Activated CD4-positive, alpha-beta T cell treated with anti-CD3 and anti-CD28 coated beads for 24 hours (primary cell): ENCODE measurements at regions not wholly inside any gene's neighbourhood (a gene's known extent, or its start where the extent isn't known, plus 50 kb on each side); places are given as distances from the start of the nearest gene placed in this dataset.
"Not testable (repeated sequence)": the region's sequence is repeated elsewhere in the genome, so short reads cannot be mapped to it uniquely, and the experiment has no call there.

ENCODE experiments used
- DNase-seq, 2 donors: peaks; one replicate each; pipeline ENCODE4 v3.0.0-alpha.2; 2020; ENCODE audit warnings: low read depth in 2 of 2

GRCh38 chr2:11072550-11072949 is 82.7 kb upstream of the SLC66A3 start:
- DNase-seq = no peak

DNA sequence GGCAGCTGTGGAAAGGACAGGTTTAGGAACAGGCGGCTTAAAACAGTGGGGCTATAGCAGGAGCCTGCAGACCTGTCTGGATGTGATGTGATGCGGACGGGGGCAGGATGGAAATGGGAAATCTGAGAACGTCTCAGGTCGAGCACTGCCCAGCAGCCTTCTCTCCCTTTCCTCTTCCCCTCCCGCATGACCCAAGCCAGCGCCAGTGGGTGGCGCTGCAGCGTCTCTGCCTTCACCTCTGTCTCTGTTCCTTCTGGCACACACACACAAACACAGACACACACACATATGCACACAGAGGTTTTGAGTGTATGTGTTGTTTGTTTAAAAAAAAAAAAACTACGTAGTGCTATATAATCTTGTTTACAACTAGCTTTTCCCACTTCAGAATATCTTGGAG is 82.0 kb upstream of the SLC66A3 start:
- DNase-seq = no peak

GRCh38 chr2:11073776-11074175 is 81.5 kb upstream of the SLC66A3 start:
- DNase-seq = no peak

- DNase-seq = no peak
Observed at GRCh38 chr2:11074246-11074820, 80.9 kb upstream of the SLC66A3 start.

- DNase-seq = no peak
Observed at GRCh38 chr2:11075221-11075620, 80.0 kb upstream of the SLC66A3 start.

DNA sequence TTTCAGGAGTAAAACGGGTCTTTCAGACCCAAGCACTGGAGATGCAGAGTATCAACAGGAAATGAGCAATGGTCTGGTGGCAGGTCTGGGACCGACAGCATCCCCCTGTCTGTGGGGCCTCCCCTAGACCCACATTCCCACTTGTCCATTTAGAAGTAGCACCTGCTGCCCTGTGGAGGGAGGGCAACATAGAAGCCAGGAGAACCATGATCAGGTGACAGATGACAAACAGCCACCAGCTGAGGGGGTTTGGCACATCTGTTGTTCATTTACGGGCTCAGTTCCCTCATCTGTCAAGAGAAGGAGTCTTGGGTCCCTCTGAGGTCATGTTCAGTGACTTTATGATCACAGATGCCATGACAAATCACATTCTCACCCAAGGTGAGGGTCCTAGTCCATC is 77.9 kb upstream of the SLC66A3 start:
- DNase-seq = no peak

- DNase-seq = no peak
Observed at GRCh38 chr2:11079136-11079824, 76.0 kb upstream of the SLC66A3 start.

- DNase-seq = no peak
Observed at GRCh38 chr2:11080253-11081115, 74.8 kb upstream of the SLC66A3 start.

- DNase-seq = no peak
Observed at GRCh38 chr2:11082880-11083279, 72.4 kb upstream of the SLC66A3 start.

DNA sequence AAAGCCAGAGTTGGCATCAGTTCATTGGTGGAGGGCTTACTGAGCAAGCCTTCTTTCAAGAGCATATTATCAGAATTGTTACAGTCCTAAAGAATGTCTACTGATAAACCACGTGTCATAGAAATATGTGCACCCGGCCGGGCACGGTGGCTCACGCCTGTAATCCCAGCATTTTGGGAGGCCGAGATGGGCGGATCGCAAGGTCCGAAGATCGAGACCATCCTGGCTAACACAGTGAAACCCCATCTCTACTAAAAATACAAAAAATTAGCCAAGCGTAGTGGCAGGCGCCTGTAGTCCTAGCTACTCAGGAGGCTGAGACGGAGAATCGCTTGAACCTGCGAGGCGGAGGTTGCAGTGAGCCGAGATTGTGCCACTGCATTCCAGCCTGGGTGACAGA is 66.4 kb upstream of the SLC66A3 start:
- DNase-seq = not testable (repeated sequence)

DNA sequence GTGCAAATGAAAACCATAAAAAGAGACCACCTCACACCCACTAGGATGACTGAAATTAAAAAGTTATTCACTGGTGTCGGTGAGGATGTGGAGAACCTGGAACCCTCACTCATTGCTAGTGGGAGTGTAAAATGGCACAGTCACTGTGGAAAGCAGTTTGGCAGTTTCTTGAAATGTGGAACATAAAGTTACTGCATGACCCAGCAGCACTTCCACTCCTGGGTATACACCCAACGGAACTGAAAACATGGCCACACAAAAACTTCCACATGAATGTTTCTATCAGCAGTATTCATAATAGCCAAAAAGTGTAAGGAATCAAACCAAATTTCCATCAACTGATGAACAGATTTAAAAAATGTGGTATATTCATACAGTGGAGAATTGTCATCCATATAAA is 65.1 kb upstream of the SLC66A3 start:
- no peak for DNase-seq

DNA sequence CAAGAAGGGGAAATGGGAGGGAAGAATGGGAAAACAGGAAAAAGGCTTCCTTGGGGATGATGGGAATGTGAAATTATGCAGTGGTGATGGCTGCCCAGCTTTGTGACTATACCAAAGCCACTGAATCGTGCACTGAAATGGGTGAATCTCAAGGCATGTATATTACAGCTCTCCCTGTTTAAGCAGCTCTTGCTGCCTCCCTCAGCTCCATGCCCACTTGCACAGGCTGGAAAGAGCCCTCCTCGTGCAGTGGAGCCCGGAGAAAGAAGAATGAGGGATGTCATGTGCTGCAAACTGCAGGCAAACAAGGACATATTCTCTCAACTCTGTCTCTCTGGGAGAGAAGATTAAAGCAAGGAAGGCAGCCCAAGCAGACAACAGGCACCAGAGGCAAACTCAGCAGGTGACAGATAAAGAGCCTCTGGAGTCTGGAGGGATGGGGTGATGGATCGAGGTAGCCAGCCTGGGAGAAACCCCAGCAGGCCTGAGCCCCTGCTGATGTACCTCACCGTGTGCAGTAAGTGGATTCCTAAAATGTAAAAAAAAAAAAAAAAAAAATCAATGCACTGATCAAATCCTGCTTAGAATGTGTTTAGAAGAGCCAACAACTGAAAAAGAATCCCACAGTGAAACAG is 62.4 kb upstream of the SLC66A3 start:
- no peak for DNase-seq

DNA sequence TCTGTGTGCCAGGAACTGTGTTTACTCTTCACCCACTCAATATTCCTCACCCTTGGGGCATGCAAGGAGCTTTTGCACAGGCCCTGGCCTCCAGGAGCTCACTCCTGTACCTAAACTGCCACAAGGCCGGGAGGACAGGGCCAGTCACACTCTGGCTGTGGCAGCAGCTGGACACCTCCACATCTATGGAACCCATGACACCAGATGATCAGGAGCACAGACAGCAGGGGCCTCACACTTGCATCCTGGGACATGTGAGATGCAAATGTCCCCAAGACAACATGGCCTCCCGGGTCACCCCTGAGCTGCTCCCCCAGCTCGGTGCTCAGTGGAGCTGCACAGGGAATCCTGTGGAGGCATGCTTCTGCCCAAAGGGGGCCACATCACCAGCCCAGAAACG is 61.8 kb upstream of the SLC66A3 start:
- no peak for DNase-seq

- no peak for DNase-seq
Observed at GRCh38 chr2:11094021-11094810, 61.1 kb upstream of the SLC66A3 start.

DNA sequence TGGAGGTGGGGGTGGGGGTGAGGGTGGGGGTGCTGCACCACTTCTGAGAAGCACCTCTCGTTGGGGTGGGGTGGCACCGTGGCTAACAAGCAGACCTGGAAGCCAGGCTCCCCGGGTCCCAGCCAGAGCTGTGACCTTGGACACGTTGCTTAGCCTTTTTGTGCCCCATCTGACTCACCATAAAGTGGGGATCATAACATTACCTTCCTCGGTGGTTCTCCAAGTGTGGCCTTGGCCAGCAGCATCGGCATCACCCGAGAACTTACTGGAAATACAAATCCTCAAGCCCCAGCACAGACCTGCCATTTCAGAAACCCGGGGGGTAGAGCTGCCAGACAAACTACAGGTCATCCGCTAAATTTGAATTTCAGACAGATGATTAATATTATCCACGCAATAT is 58.7 kb upstream of the SLC66A3 start:
- no peak for DNase-seq

GRCh38 chr2:11097038-11097720 is 58.1 kb upstream of the SLC66A3 start:
- no peak for DNase-seq

DNA sequence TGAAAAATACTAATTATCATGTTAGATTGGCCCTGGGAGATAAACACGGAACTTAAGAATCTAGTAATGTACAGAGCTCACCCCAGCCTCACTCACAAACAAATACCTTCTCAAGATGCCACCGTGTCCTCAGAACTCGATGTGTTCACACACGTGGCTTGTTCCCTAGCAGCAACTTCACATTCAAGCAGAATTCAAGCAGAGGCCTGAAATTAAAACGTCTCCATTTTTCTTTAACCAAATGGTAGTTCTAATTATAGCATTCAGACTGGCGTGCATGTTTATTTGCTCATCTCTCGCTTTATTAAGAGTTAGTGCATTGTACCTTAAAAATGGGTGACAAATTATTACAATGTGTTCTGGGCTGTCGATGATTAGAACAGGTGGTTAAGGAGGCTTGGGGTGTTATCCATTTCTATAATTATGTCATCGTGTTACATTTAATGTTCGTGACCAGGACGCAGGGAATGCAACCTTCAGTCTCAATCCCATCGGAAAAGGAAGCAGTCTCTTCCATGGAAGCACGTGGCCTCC is 57.3 kb upstream of the SLC66A3 start:
- no peak for DNase-seq

DNA sequence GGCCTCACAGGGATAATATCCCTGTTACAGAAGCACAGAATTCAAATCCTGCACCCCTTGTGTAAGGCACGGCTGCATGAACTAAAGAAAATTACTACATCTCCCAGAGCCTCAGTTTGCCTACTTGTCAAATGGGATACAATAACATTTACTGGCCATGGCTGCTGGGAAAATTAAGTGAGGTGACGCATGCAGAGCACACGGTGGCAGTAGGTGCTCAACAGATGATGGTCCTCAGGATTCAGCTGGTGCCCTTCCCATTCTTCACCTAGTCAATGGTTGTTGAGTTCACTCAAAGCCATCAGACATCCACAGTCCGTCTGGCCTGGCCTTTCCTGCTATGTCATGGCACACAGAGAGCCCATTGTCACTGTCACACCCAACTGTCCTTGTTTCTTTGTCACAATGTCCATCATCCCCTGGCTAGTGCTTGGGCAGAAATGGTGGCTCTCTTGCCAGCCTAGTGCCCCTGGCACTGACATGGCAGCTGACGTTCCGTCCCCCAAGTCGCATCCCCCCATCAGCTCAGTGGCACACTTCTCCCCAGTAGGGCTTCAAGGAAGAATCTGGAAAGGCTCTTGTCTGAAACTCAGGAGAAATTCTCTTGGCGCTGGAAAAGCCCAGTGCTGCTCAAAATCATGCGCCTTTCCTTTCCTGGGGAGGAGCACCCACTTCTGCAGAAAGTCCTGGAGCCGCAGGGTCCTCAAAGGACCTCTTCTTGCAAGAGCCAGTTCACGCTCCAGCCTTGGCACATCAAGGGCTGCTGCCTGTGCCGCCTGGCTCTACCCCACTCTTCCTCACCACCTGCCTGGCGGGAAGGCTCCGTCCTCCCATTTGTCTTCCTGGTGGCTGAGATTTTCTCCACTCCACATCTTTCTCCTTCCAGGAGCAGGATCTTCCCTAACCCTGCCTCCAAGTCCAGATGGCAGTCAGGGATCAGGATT is 55.9 kb upstream of the SLC66A3 start:
- DNase-seq = no peak

GRCh38 chr2:11100130-11100529 is 55.1 kb upstream of the SLC66A3 start:
- no peak for DNase-seq

DNA sequence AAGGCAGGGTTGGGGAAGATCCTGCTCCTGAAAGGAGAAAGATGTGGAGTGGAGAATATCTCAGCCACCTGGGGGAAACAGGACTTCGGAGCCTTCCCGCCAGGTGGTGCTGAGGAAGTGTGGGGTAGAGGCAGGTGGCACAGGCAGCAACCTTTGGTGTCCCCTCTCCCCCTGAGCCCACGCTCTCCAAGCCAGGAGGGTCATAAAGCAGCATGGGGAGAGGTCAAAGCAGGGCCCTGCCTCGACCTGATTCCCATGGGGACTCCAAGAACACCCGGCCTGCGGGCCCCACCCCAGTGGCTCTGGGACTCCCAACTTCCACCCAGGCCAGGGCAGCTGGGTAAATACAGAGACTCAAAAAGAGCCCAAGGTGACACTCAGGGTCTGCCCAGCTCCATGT is 54.3 kb upstream of the SLC66A3 start:
- no peak for DNase-seq
